Coronary artery (tissue), 2 donors: ENCODE measurements at regions not wholly inside any gene's neighbourhood (a gene's known extent, or its start where the extent isn't known, plus 50 kb on each side); places are given as distances from the start of the nearest gene placed in this dataset.

Experiments
- DNase-seq: peaks from one replicate; pipeline ENCODE4 v3.0.0-alpha.2; 2017; ENCODE audit warnings: low spot score
- H3K27ac ChIP-seq, 2 donors: fragments of 200-600 bp; sonication (generic); one replicate each; pipeline ENCODE4 v1.5.1; 2016 to 2019
- H3K4me3 ChIP-seq: fragments of 200-600 bp; sonication (generic); 2 replicates; pipeline ENCODE4 v1.5.1; 2016; ENCODE audit warnings: mild to moderate bottlenecking, moderate library complexity
- TF ChIP-seq, protein P1 (sequence below): fragments of 200-600 bp; sonication (generic); IDR thresholded peaks from one replicate; pipeline ENCODE4 v1.5.1; 2019; ENCODE audit warnings: antibody characterized with exemption

DNA sequence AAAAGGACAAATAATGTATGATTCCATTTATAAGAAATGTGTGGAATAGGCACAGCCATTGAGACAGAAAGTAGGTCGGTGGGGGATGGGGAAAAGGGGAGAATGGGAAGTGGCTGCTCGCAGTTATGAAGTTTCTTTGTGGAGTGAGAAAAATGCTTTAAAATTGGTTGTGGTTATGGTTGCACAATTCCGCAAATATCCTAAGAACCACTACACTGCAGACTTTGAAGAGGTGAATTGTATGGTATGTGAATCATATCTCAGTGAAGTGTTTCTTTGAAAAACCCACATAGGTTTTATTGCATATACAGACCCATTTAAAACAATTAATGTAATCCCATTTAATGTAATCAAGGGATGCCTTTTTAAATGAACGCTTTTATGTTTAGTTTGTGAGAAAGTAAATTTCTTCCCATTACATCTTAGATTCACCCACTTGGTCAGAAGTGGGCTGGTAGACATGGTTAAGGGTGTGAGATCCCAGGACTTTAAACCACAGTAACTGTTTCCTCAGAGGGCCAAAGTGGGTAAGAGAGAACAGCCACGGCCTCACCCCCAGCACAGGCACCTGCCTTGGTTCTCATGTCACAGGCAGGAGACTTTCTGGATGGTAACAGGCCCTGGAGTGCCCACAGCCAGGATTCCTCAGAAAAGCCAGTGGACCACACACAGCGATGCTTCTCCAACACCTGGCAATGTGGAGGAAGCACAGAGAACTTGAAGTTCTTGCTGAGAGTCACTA, 119.3 kb upstream of the GJB6 start:
- DNase-seq: no peak
- TF ChIP-seq, protein P1, sequence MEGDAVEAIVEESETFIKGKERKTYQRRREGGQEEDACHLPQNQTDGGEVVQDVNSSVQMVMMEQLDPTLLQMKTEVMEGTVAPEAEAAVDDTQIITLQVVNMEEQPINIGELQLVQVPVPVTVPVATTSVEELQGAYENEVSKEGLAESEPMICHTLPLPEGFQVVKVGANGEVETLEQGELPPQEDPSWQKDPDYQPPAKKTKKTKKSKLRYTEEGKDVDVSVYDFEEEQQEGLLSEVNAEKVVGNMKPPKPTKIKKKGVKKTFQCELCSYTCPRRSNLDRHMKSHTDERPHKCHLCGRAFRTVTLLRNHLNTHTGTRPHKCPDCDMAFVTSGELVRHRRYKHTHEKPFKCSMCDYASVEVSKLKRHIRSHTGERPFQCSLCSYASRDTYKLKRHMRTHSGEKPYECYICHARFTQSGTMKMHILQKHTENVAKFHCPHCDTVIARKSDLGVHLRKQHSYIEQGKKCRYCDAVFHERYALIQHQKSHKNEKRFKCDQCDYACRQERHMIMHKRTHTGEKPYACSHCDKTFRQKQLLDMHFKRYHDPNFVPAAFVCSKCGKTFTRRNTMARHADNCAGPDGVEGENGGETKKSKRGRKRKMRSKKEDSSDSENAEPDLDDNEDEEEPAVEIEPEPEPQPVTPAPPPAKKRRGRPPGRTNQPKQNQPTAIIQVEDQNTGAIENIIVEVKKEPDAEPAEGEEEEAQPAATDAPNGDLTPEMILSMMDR: no peak
- no peak overlapping the region for H3K4me3 ChIP-seq
- no peak overlapping the region for H3K27ac ChIP-seq

DNA sequence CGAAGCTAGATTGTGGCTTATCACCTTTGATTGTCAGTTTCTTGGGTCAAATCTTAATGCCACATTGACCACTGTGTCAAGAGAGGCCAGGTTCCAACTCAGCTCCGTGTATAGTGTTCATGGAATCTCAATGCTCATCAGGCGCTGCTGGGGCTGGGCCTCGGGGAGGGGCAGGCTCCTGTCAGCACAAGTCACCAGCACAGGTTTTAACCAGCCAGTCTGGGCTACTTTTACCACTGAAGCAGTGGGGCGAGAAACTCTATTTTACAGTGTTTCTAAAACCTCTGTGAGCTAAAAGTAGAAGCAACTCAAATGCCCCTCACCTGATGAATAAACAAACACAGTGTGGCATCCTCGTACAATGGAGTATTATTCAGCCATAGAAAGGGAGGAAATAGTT, 118.7 kb upstream of the GJB6 start:
- H3K4me3 ChIP-seq: no peak overlapping the region
- H3K27ac ChIP-seq: no peak overlapping the region
- no peak for DNase-seq
- TF ChIP-seq, protein P1: no peak

DNA sequence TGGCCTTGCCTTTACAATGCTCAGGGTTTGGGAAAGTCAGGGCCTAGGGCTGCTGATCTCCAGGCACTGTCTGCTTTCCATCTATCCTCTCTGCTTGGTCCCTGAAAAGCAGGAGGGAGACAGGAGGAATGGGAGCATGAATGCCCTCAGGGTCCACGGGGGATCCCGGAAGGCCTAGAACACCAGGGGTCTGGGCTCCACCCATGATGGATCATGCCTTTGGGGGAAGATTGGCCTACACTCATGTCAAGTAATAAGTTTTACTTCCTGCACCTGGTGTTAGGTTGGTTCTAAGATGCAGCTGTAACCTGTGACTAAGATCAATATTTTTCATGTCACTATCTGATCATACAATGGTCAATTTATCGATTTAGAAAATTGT, 118.3 kb upstream of the GJB6 start:
- TF ChIP-seq, protein P1: no peak

DNA sequence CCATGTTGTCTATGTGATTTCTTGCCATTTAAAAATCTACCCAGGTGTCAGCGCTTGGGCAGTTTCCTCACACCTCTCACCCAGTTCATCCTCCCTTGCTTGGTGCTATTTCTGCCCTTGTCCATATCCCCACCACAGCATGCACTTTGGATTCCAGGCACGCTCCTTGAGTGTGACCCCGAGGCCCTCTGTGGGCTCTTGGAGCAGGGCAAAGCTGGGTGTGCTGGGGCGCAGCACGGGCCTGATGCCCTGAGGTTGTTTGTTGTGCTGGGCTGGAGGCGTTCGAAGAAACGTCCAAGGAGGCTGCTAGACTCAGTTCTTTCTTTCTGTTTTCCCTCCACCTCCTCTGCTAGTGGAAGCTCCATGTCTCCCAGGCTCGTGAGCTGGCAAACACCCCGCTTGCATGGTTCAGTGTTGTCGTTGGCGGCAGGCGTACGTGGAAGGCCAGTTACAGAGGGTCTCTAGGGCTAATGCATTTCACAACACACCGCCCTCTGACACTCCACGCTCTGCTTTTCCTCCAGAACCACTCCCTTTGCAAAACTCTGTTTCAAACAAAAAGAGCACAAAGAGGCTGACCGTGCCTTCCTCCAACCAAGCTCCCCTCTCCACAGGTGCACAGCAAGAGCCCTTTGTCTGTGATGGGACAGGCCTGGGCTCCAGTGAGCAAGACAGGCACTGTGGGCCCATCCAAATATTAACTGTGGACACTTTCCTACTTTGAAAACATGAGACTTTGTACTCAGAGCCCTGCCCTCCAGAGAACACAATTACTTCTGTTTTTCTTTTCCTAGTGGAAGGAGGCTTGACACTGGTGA, 117.7 kb upstream of the GJB6 start:
- no peak for DNase-seq
- peak overlapping the region in 1 of 2 donors; percentile 13 for H3K27ac ChIP-seq

More for the DNA sequence above, 118.3 kb upstream of the GJB6 start:
- Histone ChIP-seq H3K4me3 (no peak overlapping the region), H3K27ac (peak overlapping the region in 1 of 2 donors; percentile 13)
- DNase-seq: no peak

DNA sequence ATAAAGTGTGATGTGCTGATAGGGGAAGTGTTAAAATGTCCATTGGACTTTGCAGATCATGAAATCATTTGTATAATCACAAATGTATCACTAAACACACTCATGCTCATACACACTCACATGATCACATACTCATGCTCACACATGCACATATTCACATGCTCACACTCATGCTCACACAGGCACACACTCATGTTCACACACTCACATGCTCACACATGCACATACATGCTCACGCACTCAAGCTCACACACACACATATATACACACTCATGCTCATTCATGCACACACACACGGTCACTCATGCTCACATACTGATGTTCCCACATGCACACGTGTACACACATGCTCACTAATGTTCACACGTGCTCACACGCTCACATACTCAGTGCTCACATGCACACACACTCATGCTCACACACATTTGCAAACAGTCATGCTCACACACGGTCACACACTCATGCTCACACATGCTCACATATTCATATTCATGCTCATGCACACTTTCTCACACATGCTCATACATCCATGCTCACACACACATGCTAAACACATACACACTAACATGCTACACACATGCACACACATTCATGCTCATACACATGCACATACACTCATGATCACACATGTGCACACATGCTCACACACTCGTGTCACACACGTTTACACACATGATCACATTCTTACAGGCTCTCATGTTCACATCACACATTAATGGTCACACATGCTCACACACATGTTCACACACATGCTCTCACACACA, 116.7 kb upstream of the GJB6 start:
- Histone ChIP-seq H3K27ac (no peak overlapping the region), H3K4me3 (no peak overlapping the region)
- TF ChIP-seq, protein P1: no peak
- no peak for DNase-seq

More for the DNA sequence above, 117.7 kb upstream of the GJB6 start:
- TF ChIP-seq, protein P1: no peak
- no peak overlapping the region for H3K4me3 ChIP-seq

DNA sequence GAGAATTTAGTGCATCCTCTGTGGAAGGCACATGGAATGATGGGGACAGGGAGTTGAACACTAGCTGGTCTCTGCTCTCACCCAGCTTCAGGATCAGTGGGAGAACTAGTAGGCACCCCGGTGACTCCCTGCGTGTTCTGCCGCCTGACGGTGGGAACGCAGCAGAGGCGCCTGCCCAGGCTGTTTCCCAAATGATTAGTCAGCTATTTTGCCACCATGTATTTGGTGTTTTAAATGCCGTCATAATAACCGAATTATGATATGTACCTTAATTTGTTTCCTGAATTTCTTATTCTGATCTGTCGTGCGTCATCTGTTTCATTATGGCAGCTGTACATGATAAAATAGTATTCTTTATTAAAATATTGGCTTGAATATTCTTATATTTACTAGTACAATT, 115.9 kb upstream of the GJB6 start:
- Histone ChIP-seq H3K4me3 (no peak overlapping the region), H3K27ac (no peak overlapping the region)
- DNase-seq: no peak
- TF ChIP-seq, protein P1: no peak
